Gastrocnemius medialis (tissue), 4 donors: ENCODE measurements at regions not wholly inside any gene's neighbourhood (a gene's known extent, or its start where the extent isn't known, plus 50 kb on each side); places are given as distances from the start of the nearest gene placed in this dataset.

Source experiments
- ATAC-seq, 2 donors: fragments of 150-250 bp; one replicate each; pipeline ENCODE4 v1.9.1; 2016
- DNase-seq, 2 donors: peaks; one replicate each; pipeline ENCODE4 v3.0.0-alpha.2; 2019
- H3K27ac ChIP-seq, 4 donors: fragments of 200-600 bp; sonication (generic); 1 replicate in 1 of 4; 2 replicates in 3 of 4; pipeline ENCODE4 v1.5.1; 2016 to 2018; ENCODE audit warnings: mild to moderate bottlenecking in 2 of 4, moderate library complexity in 1 of 4
- H3K27me3 ChIP-seq, 3 donors: fragments of 200-600 bp; sonication (generic) in 2 of 3; 1 replicate in 1 of 3; 2 replicates in 2 of 3; pipeline versions ENCODE4 v1.5.1 to v1.6.0; 2016 to 2019; ENCODE audit warnings: mild to moderate bottlenecking in 1 of 3, moderate library complexity in 1 of 3
- H3K36me3 ChIP-seq, 2 donors: fragments of 200-600 bp; sonication (generic) in 1 of 2; one replicate each; pipeline ENCODE4 v1.5.1; 2017 to 2018
- H3K4me1 ChIP-seq, 2 donors: fragments of 200-600 bp; sonication (generic) in 1 of 2; one replicate each; pipeline ENCODE4 v1.5.1; 2016 to 2017; ENCODE audit warnings: mild to moderate bottlenecking in 2 of 2
- H3K4me3 ChIP-seq, 4 donors: fragments of 200-600 bp; sonication (generic) in 3 of 4; 1 replicate in 1 of 4; 2 replicates in 3 of 4; pipeline ENCODE4 v1.5.1; 2016 to 2019; ENCODE audit warnings: mild to moderate bottlenecking in 2 of 4
- H3K9me3 ChIP-seq, 3 donors: fragments of 200-600 bp; sonication (generic) in 2 of 3; 1 replicate in 1 of 3; 2 replicates in 2 of 3; pipeline ENCODE4 v1.5.1; 2016 to 2019
- CTCF ChIP-seq, 5 experiments: fragments of 450-650 bp in 3 of 5; fragments of 200-600 bp in 2 of 5; sonication (generic) in 2 of 5; IDR thresholded peaks in 4 of 5; conservative IDR thresholded peaks in 1 of 5; 1 replicate in 4 of 5; 2 replicates in 1 of 5; pipeline ENCODE4 v1.5.1; 2016 to 2019; ENCODE audit warnings: antibody characterized with exemption in 5 of 5, mild to moderate bottlenecking in 3 of 5, moderate library complexity in 3 of 5
- POLR2A ChIP-seq, 2 donors: fragments of 450-650 bp; IDR thresholded peaks; one replicate each; pipeline ENCODE4 v1.6.1; 2017; ENCODE audit warnings: antibody characterized with exemption in 2 of 2, mild to moderate bottlenecking in 2 of 2, moderate library complexity in 2 of 2
- in situ Hi-C, 4 donors: fragments of 200-750 bp; cut with MboI; loops; one replicate each; pipeline versions ENCODE4 v1.15.0 to v1.8.0; 2017; ENCODE audit warnings: low sequenced_read_pairs in 4 of 4
- intact Hi-C: fragments of 100-400 bp; cut with DNase I; formaldehyde crosslinking; loops from one replicate; pipeline ENCODE4 v1.15.1; 2023; ENCODE audit warnings: low total_unique reads

GRCh38 chr2:133654949-133655348 is 86.7 kb upstream of the NCKAP5 start:
- intact Hi-C loops (no loop called here), in situ Hi-C loops (no loop called here)
- ATAC-seq (no peak), DNase-seq (no peak)
- Histone ChIP-seq H3K27ac (no peak overlapping the region), H3K27me3 (no peaks in the 10 kb centered on the region), H3K4me1 (no peaks in the 10 kb centered on the region), H3K4me3 (no peak overlapping the region), H3K36me3 (no peaks in the 10 kb centered on the region), H3K9me3 (no peaks in the 10 kb centered on the region)
- no peak for TF ChIP-seq CTCF (IDR thresholded peaks at IDR 0.05 in 4 of 5, conservative IDR thresholded peaks at IDR 0.05 in 1 of 5)
- no peak for TF ChIP-seq POLR2A (IDR thresholded peaks at IDR 0.05)

GRCh38 chr2:133655610-133656009 is 87.3 kb upstream of the NCKAP5 start:
- Histone ChIP-seq H3K36me3 (no peaks in the 10 kb centered on the region), H3K4me3 (no peak overlapping the region), H3K4me1 (no peaks in the 10 kb centered on the region), H3K27ac (no peak overlapping the region), H3K27me3 (no peaks in the 10 kb centered on the region), H3K9me3 (no peaks in the 10 kb centered on the region)
- DNase-seq (no peak), ATAC-seq (peak in 1 of 2 donors; percentile 42)
- in situ Hi-C loops (no loop called here), intact Hi-C loops (no loop called here)
- TF ChIP-seq CTCF (IDR thresholded peaks at IDR 0.05 in 4 of 5, conservative IDR thresholded peaks at IDR 0.05 in 1 of 5) (no peak), POLR2A (IDR thresholded peaks at IDR 0.05) (no peak)

- DNase-seq (no peak), ATAC-seq (no peak)
- Histone ChIP-seq H3K9me3 (no peaks in the 10 kb centered on the region), H3K4me3 (no peak overlapping the region), H3K27me3 (no peaks in the 10 kb centered on the region), H3K36me3 (no peaks in the 10 kb centered on the region), H3K27ac (no peak overlapping the region), H3K4me1 (no peaks in the 10 kb centered on the region)
- no peak for TF ChIP-seq POLR2A (IDR thresholded peaks at IDR 0.05)
- no peak for TF ChIP-seq CTCF (IDR thresholded peaks at IDR 0.05 in 4 of 5, conservative IDR thresholded peaks at IDR 0.05 in 1 of 5)
- intact Hi-C loops = no loop called here
- in situ Hi-C loops = no loop called here
These were observed 89.3 kb upstream of the NCKAP5 start for GRCh38 chr2:133657591-133657990.

- no peaks in the 10 kb centered on the region for H3K27me3 ChIP-seq
- TF ChIP-seq CTCF (IDR thresholded peaks at IDR 0.05 in 4 of 5, conservative IDR thresholded peaks at IDR 0.05 in 1 of 5) = no peak
- no peak for TF ChIP-seq POLR2A (IDR thresholded peaks at IDR 0.05)
- in situ Hi-C loops = no loop called here
- no peaks in the 10 kb centered on the region for H3K4me1 ChIP-seq
- H3K27ac ChIP-seq = no peak overlapping the region
- ATAC-seq = no peak
- H3K36me3 ChIP-seq = no peaks in the 10 kb centered on the region
- no peaks in the 10 kb centered on the region for H3K9me3 ChIP-seq
- intact Hi-C loops = no loop called here
- no peak overlapping the region for H3K4me3 ChIP-seq
- DNase-seq = no peak
These were observed 90.0 kb upstream of the NCKAP5 start for GRCh38 chr2:133658020-133658903.
